Right lobe of liver (tissue), 4 donors: ENCODE measurements at regions not wholly inside any gene's neighbourhood (a gene's known extent, or its start where the extent isn't known, plus 50 kb on each side); places are given as distances from the start of the nearest gene placed in this dataset.

ENCODE experiments used
- CTCF ChIP-seq, 4 donors: fragments of 200-600 bp in 3 of 4; fragments of 450-650 bp in 1 of 4; IDR thresholded peaks; one replicate each; pipeline versions ENCODE4 v1.5.1 to v1.8.0; 2016 to 2022; ENCODE audit warnings: antibody characterized with exemption in 4 of 4, mild to moderate bottlenecking in 2 of 4
- POLR2A ChIP-seq: fragments of 450-650 bp; IDR thresholded peaks from one replicate; pipeline ENCODE4 v1.6.1; 2017; ENCODE audit warnings: antibody characterized with exemption, mild to moderate bottlenecking
- donor health status: DM: no; HTN: no; CAD: no.
- donor health status: DM: no; HTN: no; CAD: no.
- donor health status: DM: no; HTN: yes; CAD: no.

DNA sequence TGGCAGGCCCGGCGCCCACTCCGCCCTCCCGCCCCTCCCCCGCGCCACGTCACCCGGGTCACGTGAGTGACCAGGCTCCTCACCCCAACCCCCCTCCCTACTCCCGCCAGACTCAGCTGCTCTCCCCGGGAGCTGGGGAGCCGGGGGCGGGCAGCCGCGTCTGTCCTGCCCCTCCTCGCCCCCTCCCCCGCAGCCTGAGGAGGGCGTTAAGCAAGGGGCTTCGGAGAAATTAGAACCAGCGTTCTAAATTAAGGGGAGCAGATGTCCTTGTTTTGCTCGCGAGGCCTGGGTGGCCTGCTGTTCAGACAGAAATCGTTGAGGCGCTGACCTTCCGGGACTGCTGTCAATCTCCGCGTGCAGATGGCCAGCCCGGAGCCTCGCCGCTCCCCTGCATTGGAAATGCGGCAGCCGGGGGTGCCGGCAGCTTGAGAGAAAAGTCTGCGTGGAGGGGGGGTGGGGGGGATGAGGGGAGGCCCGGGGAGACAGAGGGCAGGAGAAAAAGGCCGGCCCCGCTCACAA is 102.2 kb upstream of the ZNF438 start:
- TF ChIP-seq CTCF (IDR thresholded peaks at IDR 0.05), result no peak
- TF ChIP-seq POLR2A, result peak; percentile 38
